ENCODE measurements at regions not wholly inside any gene's neighbourhood (a gene's known extent, or its start where the extent isn't known, plus 50 kb on each side); places are given as distances from the start of the nearest gene placed in this dataset.
"Not testable (repeated sequence)": the region's sequence is repeated elsewhere in the genome, so short reads cannot be mapped to it uniquely, and the experiment has no call there.

DNA sequence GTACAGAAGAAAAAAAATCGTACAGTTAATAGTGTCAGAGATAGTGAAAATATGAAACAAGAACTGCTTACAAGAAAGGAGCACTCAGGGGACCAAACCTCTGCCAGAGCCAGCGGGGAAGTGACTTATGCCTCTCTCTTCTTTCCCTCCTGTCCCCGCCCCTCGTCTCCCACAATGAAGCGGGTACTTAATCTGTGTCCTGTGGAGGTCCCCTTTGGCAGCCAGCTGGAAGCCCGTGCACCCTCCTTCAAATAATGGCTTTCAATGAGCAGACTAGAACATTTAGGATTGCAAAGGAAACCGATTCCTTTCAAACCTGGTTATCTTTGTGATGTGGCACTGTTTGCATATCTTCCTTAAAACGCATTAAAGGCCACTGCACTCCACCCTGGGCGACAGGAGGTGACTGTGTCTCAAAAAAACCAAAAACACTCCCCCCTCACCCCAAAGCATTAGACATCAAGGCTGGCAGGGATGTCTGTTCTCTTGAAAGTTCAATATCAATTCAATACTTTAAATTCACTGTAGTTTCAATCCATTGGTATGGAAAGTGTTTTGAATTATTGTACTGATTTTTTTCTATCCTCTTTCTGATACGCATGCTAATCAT lies 51.7 kb downstream of the PPIAL4C start:
- TF ChIP-seq, protein P1, sequence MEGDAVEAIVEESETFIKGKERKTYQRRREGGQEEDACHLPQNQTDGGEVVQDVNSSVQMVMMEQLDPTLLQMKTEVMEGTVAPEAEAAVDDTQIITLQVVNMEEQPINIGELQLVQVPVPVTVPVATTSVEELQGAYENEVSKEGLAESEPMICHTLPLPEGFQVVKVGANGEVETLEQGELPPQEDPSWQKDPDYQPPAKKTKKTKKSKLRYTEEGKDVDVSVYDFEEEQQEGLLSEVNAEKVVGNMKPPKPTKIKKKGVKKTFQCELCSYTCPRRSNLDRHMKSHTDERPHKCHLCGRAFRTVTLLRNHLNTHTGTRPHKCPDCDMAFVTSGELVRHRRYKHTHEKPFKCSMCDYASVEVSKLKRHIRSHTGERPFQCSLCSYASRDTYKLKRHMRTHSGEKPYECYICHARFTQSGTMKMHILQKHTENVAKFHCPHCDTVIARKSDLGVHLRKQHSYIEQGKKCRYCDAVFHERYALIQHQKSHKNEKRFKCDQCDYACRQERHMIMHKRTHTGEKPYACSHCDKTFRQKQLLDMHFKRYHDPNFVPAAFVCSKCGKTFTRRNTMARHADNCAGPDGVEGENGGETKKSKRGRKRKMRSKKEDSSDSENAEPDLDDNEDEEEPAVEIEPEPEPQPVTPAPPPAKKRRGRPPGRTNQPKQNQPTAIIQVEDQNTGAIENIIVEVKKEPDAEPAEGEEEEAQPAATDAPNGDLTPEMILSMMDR (IDR thresholded peaks at IDR 0.05; ENCODE audit: low read length), result not testable (repeated sequence)
- TF ChIP-seq EZH2 (IDR thresholded peaks at IDR 0.05; ENCODE audit: borderline replicate concordance, low read length), result not testable (repeated sequence)

Data from OCI-LY1 (cell line).